Fibroblast of skin of right biceps (primary cell): ENCODE measurements at regions not wholly inside any gene's neighbourhood (a gene's known extent, or its start where the extent isn't known, plus 50 kb on each side); places are given as distances from the start of the nearest gene placed in this dataset.

Experiments used
- DNase-seq: peaks from one replicate; pipeline ENCODE4 v3.0.0-alpha.2; 2013

GRCh38 chr4:173919196-173919595 is 364.3 kb downstream of the FBXO8 start:
- peak; percentile 12 for DNase-seq

- DNase-seq = peak; percentile 57
Measured at GRCh38 chr4:173917255-173917960, 366.1 kb downstream of the FBXO8 start.

- no peak for DNase-seq
Measured at GRCh38 chr4:173913496-173913895, 370.0 kb downstream of the FBXO8 start.

GRCh38 chr4:173912384-173912783 is 371.1 kb downstream of the FBXO8 start:
- DNase-seq = no peak

GRCh38 chr4:173910891-173911290 is 372.6 kb downstream of the FBXO8 start:
- DNase-seq = no peak

GRCh38 chr4:173909294-173909693 is 374.2 kb downstream of the FBXO8 start:
- DNase-seq = no peak

GRCh38 chr4:173899813-173900212 is 369.8 kb upstream of the HAND2 start:
- no peak for DNase-seq

- DNase-seq = no peak
Measured at GRCh38 chr4:173891072-173891471, 361.0 kb upstream of the HAND2 start.

GRCh38 chr4:173883821-173884220 is 353.8 kb upstream of the HAND2 start:
- DNase-seq = peak; percentile 22

- no peak for DNase-seq
Measured at GRCh38 chr4:173880897-173881296, 350.9 kb upstream of the HAND2 start.

GRCh38 chr4:173879509-173879908 is 349.5 kb upstream of the HAND2 start:
- DNase-seq = no peak

- DNase-seq = no peak
Measured at GRCh38 chr4:173878701-173879100, 348.7 kb upstream of the HAND2 start.

- DNase-seq = no peak
Measured at GRCh38 chr4:173871643-173872042, 341.6 kb upstream of the HAND2 start.

- DNase-seq = no peak
Measured at GRCh38 chr4:173866322-173867026, 336.4 kb upstream of the HAND2 start.

- DNase-seq = no peak
Measured at GRCh38 chr4:173862754-173863153, 332.7 kb upstream of the HAND2 start.

GRCh38 chr4:173860094-173860493 is 330.1 kb upstream of the HAND2 start:
- DNase-seq = no peak

GRCh38 chr4:173859091-173859713 is 329.2 kb upstream of the HAND2 start:
- DNase-seq = no peak

- no peak for DNase-seq
Measured at GRCh38 chr4:173858471-173858870, 328.4 kb upstream of the HAND2 start.

GRCh38 chr4:173857828-173858227 is 327.8 kb upstream of the HAND2 start:
- no peak for DNase-seq

- no peak for DNase-seq
Measured at GRCh38 chr4:173855015-173855414, 325.0 kb upstream of the HAND2 start.

- DNase-seq = no peak
Measured at GRCh38 chr4:173852775-173853174, 322.7 kb upstream of the HAND2 start.

- no peak for DNase-seq
Measured at GRCh38 chr4:173845580-173845979, 315.6 kb upstream of the HAND2 start.

GRCh38 chr4:173839865-173840264 is 309.8 kb upstream of the HAND2 start:
- DNase-seq = no peak

GRCh38 chr4:173837517-173837916 is 307.5 kb upstream of the HAND2 start:
- no peak for DNase-seq
